DOHH2 (cell line): ENCODE measurements at regions not wholly inside any gene's neighbourhood (a gene's known extent, or its start where the extent isn't known, plus 50 kb on each side); places are given as distances from the start of the nearest gene placed in this dataset.

Source experiments
- EZH2phosphoT487 ChIP-seq: fragments of 200-600 bp; sonication (generic); IDR thresholded peaks from 2 replicates; pipeline ENCODE4 v1.6.1; 2017; ENCODE audit warnings: borderline replicate concordance, mild to moderate bottlenecking, antibody characterized with exemption, low read length, moderate library complexity, mixed read lengths
- TF ChIP-seq, protein P1 (sequence below): fragments of 200-600 bp; sonication (generic); IDR thresholded peaks from one replicate; pipeline ENCODE4 v1.5.1; 2014; ENCODE audit warnings: antibody characterized with exemption, mild to moderate bottlenecking, low read depth, low read length; ENCODE audit not compliant: poor library complexity, severe bottlenecking

DNA sequence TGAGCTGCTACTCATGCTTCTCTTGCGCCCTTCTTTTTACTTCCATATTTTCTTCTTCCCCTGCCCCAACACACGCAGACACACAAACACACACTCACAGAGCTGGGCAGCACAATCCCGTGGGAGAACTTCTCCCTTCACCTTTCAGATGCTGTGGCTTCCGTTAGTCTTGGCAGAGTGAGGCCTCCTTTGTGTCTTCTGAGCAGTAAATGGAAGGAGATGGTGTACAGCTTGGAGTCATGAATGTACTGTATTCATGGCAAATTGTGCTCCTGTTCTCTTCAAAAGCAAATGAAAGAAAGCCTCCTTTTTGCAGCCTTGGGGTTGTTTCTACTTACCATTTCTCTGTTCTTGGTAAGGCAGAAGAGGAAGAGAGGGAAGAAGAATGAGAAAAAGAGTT, 456.6 kb upstream of the TLE4 start:
- TF ChIP-seq, protein P1, sequence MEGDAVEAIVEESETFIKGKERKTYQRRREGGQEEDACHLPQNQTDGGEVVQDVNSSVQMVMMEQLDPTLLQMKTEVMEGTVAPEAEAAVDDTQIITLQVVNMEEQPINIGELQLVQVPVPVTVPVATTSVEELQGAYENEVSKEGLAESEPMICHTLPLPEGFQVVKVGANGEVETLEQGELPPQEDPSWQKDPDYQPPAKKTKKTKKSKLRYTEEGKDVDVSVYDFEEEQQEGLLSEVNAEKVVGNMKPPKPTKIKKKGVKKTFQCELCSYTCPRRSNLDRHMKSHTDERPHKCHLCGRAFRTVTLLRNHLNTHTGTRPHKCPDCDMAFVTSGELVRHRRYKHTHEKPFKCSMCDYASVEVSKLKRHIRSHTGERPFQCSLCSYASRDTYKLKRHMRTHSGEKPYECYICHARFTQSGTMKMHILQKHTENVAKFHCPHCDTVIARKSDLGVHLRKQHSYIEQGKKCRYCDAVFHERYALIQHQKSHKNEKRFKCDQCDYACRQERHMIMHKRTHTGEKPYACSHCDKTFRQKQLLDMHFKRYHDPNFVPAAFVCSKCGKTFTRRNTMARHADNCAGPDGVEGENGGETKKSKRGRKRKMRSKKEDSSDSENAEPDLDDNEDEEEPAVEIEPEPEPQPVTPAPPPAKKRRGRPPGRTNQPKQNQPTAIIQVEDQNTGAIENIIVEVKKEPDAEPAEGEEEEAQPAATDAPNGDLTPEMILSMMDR: no peak
- TF ChIP-seq EZH2phosphoT487: no peak
